Activated CD4-positive, alpha-beta T cell treated with anti-CD3 and anti-CD28 coated beads, Interleukin-2, amount 50 U/mL, for 4 hours (primary cell): ENCODE measurements at regions not wholly inside any gene's neighbourhood (a gene's known extent, or its start where the extent isn't known, plus 50 kb on each side); places are given as distances from the start of the nearest gene placed in this dataset.
"Not testable (repeated sequence)": the region's sequence is repeated elsewhere in the genome, so short reads cannot be mapped to it uniquely, and the experiment has no call there.

ENCODE experiments used
- DNase-seq, 2 experiments: peaks; one replicate each; pipeline ENCODE4 v3.0.0-alpha.2; 2020

DNA sequence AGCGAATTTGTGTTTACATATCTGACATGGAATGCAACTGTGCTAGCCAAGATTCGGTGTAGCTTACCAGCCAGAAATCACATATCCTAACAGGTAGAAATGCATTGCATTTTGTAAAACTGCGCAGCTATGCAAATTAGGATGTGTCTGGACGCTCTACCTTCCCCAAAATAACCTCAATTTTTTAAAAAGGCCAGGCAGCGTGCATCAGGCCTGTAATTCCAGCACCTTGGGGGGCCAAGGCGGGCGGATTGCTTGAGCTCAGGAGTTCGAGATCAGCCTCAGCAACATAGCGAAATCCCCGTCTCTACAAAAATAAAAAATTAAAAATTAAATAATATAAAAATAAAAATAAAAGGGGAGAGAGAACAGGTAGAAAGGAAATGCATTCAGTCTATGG is 305.0 kb downstream of the TYW1 start:
- no peak for DNase-seq

DNA sequence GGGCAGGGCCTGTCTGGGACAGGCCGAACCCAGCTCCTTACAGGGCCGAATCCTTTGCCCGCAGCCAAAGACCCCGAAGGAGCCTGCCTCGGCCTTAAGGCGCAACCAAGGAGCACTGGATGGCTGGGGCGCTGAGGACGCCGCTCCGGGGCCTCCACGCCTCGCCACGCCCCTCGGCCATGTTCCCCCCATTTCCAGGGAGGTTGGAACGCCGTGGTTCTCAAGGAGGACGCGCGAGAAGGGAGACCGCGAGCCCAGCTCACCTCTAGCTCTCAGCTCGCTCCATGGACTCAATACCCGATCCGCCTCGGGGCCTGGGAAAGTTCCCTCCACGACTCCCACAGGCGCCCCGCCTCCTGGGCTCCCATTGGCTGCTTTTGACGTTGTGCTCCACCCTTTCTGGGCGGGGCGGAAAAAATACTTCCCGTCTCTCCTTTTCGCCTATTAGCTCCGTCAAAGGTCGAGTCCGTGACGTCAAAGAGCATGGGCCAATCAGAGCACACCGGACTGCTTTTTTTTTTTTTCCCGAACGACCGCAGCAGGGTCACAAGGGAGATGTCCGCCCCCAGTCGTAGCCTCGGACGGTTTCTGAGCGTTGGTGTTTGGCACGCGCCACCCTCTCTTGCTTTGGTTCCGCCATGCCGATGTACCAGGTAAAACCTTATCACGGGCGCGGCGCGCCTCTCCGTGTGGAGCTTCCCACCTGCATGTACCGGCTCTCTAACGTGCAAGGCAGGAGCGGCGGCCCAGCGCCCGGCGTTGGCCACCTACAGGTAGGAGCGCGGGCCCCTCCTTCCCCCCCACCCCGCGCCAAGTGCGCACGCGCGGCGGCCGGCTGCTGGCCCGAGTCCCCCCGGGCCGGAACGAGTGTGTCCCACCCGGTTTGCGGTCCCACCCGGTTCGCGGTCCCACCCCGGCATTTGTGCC is 305.7 kb downstream of the TYW1 start:
- DNase-seq, result peak; percentile 98

DNA sequence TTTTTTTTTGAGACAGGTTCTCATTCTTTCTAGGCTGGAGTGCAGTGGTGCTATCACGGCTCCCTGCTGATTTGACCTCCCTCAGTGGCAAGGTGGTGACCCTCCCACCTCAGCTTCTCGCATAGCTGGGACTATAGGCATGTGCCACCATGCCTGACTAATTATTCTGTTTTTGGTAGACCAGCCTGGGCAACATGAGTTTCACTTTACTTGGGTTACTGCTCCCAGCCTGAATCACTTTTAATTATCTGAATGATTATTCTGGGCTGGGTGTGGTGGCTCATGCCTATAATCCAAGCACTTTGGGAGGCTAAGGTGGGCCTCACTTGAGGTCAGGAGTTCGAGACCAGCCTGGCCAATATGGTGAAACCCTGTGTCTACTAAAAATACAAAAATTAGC is 308.2 kb downstream of the TYW1 start:
- not testable (repeated sequence) for DNase-seq

DNA sequence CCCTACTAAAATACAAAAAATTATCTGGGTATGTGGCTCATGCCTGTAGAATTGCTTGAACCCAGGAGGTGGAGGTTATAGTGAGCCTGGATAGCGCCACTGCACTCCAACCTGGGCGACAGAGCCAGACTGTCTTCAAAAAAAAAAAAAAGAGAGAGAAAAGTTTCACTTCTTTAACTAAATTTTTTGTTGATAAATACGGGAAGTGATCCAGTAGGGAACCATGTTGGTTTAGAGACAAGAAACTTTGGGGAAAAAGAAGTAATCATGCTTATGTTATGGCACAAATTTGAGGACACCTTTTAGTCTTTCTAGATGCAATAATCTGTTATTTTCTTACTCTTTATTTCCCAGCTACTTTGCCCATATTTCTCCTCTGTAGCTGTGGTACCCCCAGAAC is 309.7 kb downstream of the TYW1 start:
- DNase-seq, result no peak

DNA sequence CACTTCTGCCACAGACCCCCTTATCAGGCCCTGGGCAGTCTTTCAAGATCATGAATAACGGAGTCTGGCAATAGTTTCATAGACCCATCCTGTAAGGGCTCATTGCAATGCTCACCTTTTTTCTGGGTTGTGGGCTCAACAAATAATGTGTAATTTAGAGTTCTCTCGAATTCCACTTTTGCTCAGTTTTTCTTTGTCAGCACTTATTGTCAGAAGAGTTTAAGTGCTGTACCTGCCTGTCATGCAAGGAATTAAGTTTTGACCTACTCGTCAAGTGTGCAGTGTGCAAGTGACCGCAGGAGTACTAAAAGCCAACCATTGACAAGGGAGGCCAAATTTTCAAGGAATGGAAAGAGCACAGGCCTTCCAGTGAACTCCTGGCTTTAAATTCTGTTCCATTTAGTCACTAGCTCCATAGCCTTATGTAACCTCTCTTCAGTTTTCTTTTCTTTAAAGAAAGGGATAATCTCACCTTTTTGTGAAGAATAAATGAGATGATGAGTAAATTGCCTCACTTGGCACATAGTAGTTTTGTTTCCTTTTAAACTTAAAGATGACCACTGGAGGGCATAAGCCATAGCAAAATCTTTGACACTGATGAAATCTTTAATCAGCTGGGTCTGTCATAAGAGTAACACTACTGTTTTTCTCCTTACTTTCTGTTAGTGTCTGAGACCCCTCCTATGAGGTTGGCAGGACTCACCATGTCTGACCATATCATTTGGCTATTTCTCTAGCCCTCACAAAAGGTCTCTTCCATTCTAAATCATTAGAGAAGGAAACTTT is 313.3 kb downstream of the TYW1 start:
- no peak for DNase-seq

DNA sequence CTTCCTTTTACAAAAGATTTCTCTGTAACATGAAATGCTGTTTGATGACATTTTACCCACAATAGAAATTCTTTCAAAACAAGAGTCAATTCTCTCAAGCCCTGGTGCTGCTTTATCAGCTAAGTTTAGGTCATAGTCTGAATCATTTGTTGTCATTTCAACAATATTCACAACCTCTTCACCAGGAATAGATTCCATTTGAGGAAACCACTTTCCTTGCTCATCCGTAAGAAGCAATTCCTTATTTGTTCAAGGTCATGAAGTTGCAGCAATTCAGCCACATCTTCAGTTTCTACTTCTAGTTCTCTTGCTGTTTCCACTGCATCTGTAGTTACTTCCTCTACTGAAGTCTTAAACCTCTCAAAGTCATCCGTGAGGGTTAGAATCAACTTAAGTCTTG is 315.3 kb downstream of the TYW1 start:
- DNase-seq, result no peak

DNA sequence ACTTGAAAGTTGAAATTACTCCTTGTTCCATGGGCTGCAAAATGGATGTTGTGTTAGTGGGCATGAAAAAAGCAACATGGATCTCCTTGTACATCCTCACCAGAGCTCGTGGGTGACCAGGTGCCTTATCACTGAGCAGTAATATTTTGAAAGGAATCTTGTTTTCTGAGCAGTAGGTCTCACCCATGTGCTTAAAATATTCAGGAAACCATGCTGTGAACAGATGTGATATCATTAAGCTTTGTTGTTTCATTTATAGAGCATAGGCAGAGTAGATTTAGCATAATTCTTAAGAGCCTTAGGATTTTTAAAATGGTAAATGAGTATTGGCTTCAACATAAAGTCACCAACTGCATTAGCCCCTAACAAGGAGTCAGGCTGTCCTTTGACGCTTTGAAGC is 316.6 kb downstream of the TYW1 start:
- DNase-seq, result no peak

DNA sequence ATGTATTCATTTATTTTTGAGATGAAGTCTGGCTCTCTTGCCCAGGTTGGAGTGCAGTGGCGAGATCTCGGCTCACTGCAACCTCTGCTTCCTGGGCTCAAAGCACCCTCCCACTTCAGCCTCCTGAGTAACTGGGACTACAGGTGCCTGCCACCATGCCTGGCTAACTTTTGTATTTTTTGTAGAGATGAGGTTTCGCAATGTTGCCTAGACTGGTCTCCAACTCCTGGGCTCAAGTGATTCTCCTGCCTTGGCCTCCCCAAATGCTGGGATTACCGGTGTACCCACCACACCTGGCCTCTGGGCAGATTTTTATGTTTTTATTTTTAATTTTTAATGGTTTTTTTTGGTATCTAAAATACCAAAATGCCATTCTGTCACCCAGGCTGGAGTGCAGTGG is 320.3 kb downstream of the TYW1 start:
- not testable (repeated sequence) for DNase-seq

DNA sequence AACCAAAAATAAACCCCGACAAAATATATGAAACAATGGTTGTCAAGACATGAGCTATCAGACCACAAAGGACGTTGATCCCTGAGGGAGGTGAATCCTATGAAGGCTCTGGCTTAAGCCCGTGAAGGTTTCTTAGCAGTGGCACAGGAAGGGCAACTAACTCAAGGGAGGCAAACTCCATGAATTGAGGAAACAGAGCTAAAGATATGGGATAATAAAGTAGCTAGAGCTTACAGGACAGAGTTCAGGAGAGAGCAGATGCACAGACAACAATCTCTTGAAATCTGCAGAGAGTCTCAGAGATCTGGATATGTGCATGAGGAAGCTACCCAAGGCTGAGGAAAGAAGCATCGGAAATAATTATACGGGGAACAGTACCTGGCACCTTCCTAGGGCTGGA is 331.6 kb downstream of the TYW1 start:
- not testable (repeated sequence) for DNase-seq

DNA sequence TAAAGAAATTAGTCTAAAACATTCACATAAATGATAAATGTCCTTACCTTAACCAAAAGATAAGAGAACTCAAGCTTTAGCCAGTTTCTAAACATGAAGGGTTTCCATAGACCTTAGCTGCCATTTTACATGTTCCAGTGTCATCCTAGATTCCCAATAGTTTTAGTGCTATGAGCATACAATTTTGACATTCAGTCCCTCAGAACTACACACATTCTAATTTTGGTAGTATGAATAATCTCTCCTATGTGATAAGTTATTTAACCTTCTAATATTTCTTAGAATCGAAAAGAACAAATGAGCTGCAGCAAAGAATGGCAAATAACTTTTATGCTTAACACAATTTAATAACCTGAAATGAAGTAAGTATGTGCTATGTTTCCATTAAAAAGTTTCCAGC is 338.5 kb downstream of the TYW1 start:
- not testable (repeated sequence) for DNase-seq

DNA sequence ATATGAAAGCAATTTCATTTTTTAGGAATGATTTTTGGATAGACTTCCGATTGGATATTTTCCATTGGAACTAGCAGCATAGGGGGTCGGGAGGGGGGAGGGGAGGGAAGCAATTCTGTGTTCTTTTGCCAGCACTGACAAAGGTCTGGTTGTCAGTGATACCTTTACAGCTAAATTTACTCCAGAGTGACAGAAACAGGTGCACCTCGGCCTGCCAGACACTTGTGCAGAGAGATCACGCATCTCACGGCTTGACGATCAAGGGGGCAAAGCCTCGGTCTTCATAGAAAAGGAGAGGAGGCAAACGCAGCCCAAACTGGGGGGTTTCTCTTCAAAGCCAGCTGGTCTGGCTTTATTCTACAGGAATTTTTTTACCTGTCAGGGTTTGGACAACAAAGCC is 339.0 kb downstream of the TYW1 start:
- not testable (repeated sequence) for DNase-seq

DNA sequence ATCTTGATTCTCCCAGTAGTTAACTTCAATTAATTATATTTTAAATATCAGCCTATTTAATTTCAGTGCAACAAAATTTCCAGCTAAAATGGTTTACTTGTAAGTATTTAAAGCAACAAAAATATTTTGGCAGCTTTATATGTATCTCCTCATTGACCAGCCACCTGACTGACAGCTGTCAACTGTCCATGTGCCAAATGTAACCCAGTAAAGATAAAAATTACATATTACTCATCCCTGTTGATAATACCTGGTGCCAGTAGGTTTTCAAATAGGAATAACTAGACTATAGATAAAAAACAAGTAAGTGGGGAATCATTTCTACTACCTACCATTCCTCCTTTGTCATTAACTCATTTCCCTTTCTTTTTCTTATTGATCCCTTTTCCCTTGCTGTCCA is 341.9 kb downstream of the TYW1 start:
- not testable (repeated sequence) for DNase-seq

DNA sequence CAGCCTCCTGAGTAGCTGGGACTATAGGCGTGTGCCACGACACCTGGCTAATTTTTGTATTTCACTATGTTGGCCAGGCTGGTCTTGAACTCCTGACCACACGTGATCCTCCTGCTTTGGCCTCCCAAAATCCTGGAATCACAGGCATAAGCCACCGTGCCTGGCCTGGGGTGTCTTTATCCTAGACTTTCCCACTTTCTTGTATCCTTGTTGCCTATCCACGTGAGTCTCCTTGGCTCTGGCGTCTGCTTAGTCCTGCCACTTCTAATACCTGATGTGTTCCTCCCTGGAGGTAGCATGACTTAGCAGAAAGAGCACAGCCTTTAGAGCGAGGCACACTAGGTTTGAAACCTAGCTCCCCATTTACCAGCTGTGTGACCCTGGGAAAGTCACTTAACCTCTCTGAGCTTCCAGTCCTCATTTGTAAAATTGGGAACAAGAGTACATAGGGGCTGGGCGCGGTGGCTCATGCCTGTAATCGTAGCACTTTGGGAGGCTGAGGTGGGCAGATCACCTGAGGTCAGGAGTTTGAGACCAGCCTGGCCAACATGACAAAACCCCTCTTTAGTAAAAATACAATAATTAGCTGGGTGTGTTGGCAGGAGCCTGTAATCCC is 344.6 kb downstream of the TYW1 start:
- DNase-seq, result no peak

DNA sequence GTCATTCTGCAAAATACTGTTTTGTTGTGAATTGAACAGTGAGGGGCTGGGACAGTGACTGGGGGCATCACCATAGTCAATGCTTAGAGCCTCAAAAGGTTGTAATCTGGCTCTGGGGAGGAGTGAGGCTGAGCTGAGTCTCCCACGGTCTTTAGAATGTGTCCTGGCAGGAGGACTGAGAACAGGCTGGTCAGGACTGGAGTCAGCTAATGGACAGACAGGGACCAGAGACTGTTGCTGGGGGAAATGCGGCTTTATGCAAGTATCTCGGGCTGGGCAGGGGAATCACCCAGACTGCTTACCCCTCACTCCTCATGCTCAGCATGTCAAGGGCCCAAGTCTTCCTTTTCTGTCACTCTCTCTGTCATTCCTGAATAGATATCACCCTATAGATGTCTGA is 346.5 kb downstream of the TYW1 start:
- DNase-seq, result no peak

DNA sequence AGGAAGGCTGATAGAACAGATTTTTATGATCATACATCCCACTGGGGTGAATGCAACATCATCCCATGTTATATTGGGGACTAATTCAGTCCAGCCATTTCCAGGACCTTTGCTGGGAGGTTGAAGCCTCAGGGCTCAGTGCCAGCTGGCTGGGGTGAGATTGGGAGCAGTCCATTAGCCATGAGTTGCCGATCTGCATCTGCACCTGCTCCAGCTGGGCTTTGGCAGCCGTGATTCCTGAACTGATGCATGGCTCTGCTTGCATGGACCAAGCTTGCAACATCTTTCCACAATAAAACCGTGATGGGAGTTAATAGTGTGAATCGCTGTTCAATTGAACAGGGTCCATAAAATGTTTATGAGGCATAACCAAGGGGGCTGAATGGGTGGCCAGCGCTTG is 346.9 kb downstream of the TYW1 start:
- DNase-seq, result no peak

DNA sequence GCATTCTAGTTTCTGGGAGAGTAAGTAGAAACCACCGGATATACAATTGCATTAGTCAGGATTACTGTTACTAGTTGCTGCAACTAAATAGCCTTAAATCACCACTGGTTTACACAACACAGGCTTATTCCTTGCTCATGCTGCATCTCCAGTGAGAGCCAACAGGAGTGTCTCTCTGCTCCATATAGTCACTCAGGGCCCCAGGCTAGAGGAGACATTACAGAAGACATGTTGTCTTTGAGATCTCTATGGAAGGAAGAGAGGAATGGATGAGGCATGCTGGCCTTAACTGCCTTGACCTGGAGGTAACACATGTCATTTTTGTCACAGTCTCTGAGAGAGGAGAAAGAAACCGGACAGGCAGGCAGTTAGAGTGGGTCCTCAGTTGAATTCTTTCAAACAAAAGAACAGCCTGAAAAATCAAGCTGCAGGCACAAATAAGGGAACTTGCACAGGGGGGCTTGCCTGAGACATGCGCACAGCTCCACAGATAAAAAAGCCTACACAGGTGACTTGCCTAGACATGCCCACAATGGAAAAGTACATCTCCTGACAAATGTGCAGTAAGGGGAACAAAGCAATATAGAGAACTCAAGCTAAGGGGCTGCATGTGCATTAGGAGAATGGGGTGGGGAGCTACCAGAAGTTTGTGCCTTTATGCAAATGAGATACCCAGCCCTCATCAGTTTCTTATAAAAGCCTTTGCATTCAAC is 348.0 kb downstream of the TYW1 start:
- DNase-seq, result no peak

DNA sequence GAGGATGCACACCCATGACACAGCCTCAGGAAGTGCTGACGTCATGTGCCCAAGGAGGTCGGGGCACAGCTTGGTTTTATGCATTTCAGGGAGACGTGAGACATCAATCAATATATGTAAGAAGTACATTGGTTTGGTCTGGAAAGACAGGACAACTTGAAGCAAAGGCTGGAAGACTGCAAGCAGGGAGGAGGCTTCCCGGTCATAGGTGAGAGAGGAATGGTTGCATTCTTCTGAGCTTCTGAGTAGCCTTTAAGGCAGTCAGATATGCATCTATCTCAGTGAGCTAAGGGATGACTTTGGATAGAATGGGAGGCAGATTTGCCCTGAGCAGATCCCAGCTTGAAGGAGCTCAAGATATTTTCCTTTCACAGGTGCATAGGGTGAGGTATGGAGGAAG is 349.5 kb downstream of the TYW1 start:
- no peak for DNase-seq

DNA sequence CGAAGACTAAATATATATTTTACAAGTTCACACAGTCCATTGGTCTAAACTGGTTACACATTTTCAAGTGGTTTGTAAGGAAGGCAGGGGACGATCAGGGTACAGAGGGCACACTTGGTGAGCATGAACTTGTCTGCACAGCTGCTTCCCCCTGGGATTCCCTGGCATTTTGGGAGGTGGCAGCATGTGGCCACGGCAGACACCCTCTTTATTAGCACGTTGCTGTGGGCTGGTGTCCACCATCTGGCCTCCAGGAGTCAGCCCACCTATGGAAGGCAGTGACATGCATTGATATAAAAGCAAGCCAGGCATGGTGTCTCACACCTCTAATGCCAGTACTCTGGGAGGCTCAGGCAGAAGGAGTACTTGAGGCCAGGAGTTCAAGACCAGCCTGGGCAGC is 350.2 kb downstream of the TYW1 start:
- DNase-seq, result no peak

DNA sequence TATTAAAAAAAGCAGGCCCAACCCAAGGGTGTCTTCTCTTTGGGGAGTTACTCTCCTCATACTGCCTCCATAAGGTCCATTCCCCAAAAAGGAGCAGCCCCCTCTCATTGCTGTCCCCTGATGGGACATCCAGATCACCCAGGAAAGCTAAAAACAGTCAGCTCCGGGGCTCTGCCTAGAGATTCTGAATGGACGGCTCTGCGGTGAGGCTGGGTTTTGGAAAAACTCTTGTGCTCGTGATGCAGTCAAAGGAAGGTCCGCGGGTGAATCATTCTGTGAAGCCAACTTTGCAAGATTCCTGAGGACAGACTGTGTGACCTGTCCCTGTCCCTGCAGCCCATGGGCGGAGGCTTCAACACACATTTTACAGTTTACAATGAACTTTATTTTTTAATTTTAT is 351.5 kb downstream of the TYW1 start:
- DNase-seq, result no peak

DNA sequence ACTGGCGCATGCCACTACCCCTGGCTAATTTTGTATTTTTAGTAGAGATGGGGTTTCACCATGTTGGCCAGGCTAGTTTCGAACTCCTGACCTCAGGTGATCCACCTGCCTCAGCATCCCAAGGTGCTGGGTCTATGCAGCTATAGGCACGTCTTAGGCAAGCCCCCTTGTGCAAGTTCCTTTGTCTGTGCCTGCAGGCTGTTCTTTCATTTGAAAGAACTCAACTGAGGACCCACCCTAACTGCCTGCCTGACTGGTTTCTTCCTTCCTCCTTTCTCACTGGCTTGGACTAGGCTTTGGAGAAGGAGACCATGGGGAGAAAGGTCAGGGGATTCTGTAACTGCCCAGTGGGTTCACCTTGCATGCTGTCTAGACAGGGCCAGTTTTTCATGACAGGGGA is 361.0 kb downstream of the TYW1 start:
- DNase-seq, result not testable (repeated sequence)

DNA sequence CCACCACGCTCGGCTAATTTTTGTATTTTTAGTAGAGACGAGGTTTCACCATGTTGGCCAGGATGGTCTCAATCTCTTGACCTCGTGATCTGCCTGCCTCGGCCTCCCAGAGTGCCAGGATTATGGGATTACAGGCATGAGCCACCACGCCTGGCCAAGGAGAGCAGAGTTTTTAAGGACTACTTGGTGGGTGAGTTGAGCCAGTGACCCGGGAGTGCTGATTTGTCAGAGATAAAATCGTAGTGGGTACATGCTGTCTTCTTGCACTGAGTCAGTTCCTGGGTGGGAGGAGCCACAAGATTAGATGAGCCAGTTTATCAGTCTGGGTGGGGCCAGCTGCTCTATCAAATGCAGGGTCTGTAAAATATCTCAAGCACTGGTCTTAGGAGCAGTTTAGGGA is 361.7 kb downstream of the TYW1 start:
- not testable (repeated sequence) for DNase-seq

DNA sequence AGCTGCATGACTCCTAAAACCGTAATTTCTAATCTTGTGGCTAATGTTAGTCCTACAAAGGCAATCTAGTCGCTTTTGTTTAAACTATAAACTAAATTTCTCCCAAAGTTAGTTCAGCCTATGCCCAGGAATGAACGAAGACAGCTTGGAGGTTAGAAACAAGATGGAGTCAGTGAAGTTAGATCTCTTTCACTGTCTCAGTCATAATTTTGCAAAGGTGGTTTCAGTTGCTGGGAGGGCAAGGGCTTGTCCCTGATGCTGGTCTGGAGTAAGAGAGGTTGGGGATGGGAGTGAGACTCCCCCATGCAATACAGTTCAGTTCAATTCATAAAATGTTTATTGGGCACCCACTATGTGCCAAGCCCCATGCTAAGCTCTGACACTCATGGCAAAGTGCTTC is 362.1 kb downstream of the TYW1 start:
- not testable (repeated sequence) for DNase-seq

DNA sequence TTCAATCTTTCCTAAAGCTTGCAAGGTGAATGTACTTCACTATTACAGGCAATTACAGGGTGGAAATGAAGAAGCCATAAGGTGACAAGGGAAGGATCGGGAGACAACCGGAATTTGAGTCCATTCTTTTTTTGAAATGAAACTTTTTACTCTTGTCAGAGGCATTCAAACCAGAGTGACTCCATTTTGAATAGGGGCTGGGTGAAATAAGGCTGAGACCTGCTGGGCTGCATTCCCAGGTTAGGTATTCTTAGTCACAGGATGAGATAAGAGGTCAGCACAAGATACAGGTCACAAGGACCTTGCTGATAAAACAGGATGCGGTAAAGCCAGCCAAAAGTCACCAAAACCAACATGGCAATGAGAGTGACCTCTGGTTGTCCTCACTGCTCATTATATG is 363.3 kb downstream of the TYW1 start:
- DNase-seq, result no peak
